ENCODE measurements at regions not wholly inside any gene's neighbourhood (a gene's known extent, or its start where the extent isn't known, plus 50 kb on each side); places are given as distances from the start of the nearest gene placed in this dataset.

GRCh38 chr5:54704825-54705224 is 187.3 kb downstream of the SNX18 start:
- no peak for TF ChIP-seq POLR2A (IDR thresholded peaks at IDR 0.05)
- TF ChIP-seq CTCF (IDR thresholded peaks at IDR 0.05): no peak

All from stomach (tissue), 4 donors.